ENCODE measurements at regions not wholly inside any gene's neighbourhood (a gene's known extent, or its start where the extent isn't known, plus 50 kb on each side); places are given as distances from the start of the nearest gene placed in this dataset.

DNA sequence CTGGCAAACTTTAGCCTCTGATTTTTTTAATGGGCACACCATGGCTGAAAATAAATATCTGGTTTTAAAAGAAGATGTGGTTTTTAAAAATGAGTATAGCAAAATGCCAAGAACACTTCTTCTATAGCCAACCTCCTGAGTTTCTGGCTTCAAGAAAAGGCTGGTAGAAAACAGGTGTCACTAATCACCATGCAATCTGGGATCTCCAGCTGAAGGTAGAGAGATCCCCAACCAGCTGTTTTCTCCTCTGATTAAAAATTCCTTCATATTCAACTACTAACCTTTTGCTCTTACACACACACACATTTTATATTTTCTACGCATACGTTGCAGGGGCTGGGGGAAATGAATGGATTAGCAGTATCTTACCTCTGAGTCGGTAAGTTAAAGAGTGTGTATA, 279.6 kb upstream of the ROBO2 start:
- no peak for DNase-seq (ENCODE audit: low read depth)

DNA sequence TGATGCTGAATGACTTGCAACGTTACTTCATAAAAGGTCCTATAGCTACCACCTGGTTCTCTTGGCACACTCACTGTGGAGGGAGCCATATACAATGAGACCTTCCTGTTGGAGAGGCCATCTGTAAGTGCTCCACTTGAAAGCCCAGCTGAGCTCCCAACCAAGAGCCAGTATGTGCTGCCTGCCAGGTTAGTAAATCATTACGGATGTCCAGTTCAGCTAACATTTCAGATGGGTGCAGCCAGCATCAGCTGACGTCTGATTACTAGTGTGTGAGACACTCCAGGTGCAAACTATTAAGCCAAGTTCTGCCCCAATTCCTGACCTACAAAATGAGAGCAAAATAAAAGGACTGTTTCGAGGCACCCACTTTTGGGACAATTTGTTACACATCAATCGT, 274.4 kb upstream of the ROBO2 start:
- DNase-seq (ENCODE audit: low read depth), result no peak

DNA sequence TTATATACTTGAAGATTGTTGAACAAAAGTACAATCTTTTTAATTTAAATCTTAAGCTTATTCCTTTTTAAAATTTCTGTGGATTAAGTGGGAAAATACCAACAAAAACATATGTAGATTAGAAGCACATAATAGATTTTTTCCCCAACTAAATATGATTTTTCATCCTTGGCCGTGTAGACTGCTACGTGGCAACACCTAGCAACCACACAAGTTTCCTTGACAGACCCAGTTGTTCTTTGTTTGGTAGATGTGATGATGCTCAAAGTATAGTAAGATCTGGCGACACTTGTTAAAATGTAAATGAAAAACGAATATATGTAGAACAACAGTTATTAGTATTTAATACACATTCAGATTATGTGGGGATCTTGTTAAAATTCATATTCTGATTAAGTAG, 271.0 kb upstream of the ROBO2 start:
- no peak for DNase-seq (ENCODE audit: low read depth)

DNA sequence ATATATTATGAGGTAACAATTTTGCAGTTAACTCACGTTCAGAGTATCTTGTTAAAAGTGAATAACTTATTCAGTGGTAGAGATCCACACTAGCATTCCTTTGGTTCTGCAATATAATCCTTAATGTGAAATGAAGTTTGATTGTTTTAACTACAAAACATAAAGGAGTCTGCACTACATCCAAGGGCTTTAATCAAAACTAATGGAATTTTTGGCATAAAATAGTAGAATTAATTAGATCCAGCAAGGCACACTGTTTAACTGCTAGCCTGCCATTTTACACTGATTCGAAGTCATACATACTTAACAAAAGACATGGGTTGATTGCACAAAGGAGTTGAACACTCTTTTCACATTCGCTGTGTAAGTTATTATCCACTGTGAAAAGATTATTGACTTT, 263.0 kb upstream of the ROBO2 start:
- DNase-seq (ENCODE audit: low read depth), result no peak

DNA sequence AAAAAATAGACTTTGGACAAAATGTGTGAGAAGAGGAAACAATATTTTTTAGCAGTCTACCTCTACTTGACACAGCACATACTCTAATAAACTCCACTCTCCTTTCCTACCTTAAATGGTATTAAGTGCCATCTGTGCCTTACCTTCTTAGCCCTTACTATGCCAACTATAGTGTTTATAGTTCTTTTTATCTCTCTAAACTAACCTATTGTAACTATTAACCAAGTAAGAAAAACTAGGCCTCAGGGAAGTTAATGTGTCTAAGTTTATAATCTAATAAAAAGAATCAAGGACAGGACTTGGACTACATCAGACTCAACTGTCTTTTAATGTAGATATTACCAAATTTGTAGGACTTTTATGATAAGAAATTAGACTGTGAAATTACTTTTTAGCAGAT, 251.7 kb upstream of the ROBO2 start:
- no peak for DNase-seq (ENCODE audit: low read depth)

DNA sequence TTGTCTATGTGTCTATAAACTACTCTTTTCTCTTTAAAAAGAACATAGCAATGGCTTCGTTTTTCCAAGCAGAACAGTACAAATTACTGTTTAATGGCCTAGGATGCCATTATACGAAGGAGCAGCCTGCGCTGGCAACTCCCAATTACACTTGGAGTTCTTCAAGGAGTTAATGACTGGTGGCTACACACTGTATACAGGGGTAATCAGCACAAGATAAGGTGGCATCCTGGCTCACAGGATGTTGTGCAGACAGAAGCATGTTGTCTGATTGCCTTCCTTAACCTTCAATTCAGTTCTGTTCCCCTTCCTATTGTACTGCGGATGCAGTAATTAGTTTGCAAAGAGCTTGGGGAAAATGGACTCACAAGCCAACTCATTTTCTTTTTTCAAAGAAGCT, 250.7 kb upstream of the ROBO2 start:
- no peak for DNase-seq (ENCODE audit: low read depth)

DNA sequence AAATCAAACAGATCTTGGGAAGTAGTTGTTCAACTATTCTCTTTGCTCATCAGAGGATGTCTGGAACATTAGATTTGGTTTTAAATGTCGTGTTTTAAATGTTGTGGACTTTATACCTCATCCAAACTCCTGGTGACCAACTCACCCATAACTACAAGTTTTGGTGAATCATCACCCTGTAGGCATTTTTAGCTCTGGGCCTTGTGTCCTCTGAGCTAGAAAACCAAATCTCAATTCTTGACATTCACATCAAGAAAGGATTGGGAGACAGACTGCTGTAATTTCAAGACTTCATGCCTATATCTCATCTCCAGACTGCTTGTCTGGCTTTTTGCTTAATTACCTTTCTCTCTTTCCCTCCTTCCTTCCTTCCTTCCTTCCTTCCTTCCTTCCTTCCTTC, 228.5 kb upstream of the ROBO2 start:
- no peak for DNase-seq (ENCODE audit: low read depth)

DNA sequence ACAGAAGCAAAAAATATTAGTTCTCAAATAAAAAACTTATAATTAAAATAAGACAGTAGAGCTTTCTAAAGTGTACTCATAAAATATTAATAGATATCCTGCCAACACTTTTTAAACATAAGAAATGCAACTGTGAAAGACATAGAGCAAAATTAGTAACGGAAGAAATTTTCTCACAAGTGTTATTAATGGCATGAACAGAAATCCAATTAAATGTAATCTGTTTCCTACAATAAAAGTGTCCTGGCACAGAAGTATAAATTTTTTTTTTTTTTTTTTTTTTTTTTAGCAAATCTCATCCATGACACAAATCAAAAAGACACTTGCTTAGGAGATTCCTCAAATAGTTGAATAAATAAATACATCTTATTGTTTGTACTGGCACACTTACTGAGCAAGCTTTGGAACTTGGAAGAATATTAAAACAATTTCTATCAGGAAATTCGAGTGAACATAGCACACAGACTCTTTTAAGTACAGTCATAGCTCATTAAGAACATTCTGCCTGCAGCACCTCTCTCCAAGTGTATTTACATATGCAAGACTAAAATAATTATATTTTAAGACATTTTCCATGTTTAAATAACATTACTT, 227.2 kb upstream of the ROBO2 start:
- no peak for DNase-seq (ENCODE audit: low read depth)

DNA sequence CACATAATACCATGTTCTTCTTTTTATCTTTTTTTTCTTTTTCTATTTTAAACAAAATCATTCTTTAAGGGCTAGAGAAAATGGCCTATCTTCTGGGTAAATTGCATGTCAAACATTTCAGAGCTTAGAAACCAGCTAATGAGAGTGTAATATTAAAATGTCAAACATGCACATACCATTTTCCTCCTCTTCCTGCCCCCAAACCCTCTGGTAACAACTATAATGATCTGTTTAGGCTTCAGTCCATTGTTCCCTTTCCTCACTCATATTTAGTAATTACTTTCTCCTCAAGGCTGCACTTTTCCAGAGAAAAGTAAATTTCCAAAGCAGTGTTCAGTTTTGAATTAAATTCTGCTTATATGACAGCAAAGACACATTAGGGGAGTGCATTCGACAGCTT, 224.3 kb upstream of the ROBO2 start:
- no peak for DNase-seq (ENCODE audit: low read depth)

DNA sequence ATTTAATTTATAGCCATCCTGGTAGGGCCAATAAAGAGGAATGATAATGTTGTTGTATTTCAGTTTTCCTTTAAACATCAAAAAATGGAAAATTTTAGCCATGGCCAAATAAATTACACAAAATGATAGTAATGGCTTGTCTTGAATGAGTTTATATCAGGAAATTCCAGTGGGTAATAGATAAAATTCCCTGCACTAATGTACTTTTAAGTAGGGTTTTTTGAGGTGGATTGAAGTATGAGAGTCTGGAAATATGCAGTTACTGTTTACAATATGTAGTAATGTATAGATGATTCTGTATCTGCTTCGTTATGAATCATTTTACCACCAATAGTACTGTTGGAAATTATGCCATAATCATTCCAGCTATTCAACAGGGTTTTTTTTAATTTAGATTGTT, 219.4 kb upstream of the ROBO2 start:
- DNase-seq (ENCODE audit: low read depth), result no peak

DNA sequence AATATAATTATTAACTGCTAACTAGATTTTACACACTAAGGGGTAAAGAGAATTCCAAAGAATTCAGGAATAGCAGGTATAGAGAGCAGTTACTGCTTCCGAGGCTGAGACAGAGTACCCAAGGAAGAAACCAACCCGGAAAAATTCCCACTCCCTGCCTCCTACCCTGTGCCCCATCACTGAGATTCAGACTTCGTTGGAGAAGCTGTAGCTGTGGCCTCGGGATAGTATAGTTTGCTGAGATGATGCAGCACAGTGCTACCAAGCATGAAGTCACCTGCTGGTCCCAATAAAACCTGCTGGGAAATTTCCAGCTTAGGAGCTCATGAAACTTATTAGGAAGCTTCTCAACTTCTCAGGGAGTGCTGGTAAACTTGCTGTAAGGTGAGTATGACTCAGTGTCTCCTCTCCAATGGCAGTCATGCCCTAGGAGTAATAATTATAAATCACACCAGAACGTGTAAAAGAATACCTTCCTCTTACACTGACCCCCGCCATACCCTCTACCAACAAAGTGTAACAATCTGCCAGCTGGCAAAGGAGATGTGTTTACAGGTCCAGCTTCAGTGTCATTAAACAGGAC, 215.2 kb upstream of the ROBO2 start:
- no peak for DNase-seq (ENCODE audit: low read depth)

DNA sequence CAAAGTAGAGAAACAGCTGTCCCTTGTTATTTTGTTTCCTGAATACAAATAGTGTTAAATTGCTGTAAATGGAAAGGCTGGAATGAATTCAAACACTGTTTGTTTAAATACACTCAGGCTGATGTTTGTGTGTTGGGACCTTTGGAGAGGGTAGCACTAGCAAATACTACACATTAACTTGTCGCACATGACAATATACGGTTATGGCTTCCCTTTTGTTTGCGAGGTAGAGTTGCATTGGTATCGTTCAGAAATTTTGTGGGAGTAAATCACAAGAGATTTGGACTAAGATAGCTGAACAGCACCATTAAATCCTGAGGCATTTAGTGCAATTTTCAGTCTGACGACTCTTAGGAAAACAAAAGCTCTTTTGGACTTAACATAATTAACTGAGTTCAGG, 213.0 kb upstream of the ROBO2 start:
- DNase-seq (ENCODE audit: low read depth), result no peak

DNA sequence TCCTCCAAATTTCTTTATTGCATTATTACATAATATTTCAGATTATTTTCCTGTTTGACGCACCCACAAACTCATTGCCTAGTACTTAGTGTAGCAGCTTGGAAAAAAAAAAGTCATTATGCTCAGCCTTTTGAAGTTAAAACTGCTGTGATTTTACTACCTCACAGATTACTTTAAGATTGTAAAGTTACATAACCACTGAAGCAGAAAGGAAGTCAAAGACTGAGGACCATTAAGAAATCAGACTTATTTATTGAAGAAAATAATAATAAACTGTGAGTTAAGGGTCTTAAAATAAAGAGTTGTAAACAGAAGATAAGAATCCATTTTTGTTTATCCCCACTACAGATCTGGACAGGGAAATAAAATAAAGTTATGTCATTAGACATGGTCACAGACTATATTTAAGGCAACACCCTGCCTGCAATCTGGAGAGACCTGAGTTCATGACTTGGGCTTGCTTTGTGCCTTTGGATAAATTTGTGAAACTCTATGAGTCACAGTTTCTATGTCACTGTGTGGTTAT, 212.1 kb upstream of the ROBO2 start:
- no peak for DNase-seq (ENCODE audit: low read depth)

DNA sequence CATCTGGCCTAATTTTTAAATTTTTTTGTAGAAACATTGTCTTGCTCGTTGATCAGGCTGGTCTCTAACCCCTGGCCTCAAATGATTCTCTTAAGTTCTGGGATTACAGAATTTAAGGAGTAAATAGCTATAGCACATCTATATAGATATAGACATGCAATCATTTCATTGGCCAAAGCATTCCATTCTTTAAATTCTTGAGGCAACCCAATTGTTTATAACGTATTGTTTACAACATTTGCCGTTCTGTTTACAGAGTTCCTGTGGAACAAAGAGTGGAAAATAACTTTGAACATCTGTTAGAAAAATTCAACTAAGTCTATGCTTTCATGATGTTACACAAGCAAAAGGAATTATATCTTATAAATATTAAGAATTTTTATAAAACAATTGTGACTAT, 205.2 kb upstream of the ROBO2 start:
- no peak for DNase-seq (ENCODE audit: low read depth)

DNA sequence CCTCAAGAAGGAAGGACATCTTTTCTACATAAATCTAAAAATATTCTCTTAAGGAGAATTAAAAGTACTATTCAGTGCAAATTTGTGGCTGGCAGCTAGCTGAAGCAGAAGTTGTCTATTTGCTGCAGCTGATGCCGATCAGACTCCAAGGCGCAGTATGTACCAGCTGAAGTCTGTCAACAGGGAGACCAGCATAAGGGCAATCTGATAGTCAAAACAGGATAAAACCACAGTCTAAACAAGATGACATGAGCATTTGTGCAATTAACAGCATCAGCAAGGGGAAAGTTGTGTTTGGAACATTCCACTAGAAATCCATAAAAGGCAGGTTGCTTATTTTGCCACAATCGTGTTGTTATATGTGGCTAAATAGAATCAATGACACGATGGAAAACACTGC, 198.2 kb upstream of the ROBO2 start:
- no peak for DNase-seq (ENCODE audit: low read depth)

DNA sequence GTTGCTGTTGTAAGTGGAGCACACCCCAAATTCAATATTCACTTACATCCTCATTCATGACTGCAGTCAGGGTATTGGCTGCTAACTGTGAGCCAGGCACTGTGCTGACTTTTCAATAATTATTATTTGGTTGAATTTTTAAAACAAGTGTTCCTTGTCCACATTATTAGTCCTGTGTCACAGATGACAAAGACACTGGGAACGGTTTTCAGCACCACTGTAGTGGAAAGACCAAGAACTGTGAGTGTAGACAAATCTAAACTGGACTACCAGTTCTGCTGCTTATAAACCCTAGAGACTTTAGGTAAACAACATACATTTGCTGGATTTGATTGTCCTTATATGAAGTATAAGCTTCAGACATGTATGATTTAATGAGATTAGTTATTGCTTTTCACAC, 197.7 kb upstream of the ROBO2 start:
- no peak for DNase-seq (ENCODE audit: low read depth)

DNA sequence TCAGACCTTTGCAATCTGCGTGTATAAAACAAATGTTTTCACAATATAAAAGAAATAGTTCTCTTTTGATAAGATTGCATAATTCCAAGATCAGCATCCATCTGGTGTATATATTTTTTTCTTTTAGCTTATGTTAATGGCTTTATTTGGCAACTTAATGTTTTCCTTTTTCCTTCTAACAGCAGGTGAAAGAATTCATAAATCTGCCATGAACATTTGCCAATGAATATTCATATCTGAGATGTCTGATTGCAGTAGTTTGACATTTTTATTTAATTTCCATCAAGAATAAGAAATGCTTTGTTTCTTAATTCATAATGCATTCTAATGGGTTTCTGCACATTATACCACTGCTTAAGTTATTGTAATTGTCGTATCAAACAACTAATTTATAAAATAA, 184.4 kb upstream of the ROBO2 start:
- DNase-seq (ENCODE audit: low read depth), result no peak

DNA sequence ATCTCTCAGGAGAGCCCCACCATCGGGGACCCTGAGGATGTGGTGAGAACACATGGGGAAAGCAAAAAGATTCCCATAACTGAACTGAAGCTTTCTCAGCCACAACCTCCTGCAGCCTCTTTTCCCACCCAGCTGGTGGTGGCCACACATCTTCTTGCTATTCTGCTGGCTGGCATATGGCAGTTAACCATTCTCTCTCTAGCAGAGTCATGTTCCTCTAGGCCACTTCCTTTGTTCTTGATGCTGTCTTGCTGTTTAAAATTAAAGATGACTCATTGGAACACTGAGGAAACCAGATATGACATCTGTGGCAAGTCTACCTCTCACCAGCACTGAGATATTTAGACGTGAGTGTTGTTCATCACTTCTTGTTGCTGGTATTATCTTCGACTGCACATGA, 180.3 kb upstream of the ROBO2 start:
- peak; percentile 74 for DNase-seq (ENCODE audit: low read depth)

DNA sequence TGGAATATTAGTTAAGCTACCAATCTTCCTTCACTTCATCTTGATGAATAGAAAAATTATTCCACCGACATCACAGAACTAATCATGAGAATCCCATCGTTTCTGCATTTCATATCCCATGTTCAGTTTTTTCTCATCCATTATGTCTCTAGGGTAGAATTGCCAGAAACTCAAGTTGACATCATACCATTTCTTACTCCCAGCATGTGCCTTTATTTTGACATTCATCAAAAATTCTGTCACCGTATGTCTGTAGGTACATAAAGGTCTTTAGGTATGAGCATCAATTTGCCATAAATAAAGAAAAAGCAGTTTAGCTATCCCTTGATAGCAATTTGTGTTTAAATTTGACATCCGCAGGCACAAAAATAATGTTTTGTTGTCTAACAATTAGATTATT, 175.5 kb upstream of the ROBO2 start:
- no peak for DNase-seq (ENCODE audit: low read depth)

DNA sequence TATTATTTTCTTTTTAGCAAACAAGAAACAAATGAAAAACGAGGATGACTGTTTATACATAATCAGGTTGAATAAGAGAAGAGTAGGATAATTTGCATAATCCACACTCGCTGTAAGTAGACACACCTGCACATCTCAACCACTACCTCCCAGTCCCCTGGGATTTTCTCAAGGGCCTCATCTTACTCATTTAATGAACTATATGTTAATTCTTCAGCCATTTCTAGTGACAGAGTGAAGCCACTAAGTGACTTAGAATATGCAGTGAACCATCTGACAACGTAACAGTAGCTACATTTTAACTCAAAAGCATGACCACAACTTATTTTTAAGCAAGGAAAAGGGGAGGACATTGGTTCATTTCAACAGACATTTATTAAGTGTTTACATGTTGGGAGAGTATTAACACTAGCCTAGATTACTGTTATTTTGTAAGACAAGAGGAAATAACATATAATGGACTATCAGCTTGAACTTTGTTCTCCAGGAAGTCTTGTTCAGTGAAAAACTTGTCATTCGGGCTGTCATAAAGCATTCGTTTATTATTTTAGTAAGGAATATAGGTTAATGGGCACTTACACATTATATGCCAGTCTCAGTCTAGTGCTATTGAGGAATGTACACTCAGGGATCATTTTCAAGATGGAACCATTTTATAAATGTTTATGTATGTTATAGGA, 173.0 kb upstream of the ROBO2 start:
- no peak for DNase-seq (ENCODE audit: low read depth)

DNA sequence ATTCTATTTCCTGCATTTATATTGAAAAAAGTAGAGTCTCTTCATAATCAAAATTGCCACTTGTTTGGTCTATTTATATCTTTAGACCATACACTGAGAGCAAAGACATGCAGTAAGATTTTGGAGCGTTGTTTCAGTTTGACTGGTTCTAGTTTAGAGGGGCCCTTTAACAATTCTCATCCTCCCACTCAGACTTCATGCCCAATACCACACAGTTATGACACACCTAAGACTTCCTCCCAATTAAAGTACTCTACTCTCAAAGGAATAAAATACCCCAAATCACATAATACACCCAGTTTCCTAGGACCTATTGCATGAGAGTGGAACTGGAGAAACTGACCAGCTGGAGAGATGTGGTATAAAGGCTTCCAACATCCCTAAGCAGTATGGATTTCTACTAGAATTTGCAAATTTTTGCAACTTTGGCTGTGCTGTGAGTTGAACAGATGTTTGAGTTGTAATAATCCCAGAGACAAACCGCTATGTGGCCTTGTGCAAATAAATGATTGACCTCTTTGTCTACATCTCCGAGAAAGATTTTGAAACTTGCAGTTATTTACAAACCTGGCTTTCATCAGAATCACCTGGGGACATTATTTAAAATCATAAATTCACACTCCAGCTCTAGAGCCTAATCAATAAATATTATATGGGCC, 170.0 kb upstream of the ROBO2 start:
- DNase-seq (ENCODE audit: low read depth), result no peak

DNA sequence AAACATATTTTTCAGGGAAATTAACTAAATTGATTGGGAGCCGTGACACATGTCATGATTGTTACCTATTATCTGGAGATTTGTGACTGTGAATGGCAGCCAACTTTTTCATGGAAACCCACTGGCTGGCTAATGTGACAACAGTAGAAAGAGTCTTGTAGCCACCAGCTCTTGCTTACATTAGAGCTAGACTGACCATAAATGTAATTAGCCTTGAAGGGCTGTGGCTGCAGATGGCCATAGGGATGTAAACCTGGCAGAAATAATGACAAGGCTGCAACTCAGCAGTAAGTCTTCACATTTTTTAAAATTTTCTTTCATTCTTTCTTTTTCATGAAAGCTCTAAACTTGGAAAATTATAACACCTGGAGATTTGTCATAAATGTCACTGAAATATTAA, 168.2 kb upstream of the ROBO2 start:
- DNase-seq (ENCODE audit: low read depth), result no peak

DNA sequence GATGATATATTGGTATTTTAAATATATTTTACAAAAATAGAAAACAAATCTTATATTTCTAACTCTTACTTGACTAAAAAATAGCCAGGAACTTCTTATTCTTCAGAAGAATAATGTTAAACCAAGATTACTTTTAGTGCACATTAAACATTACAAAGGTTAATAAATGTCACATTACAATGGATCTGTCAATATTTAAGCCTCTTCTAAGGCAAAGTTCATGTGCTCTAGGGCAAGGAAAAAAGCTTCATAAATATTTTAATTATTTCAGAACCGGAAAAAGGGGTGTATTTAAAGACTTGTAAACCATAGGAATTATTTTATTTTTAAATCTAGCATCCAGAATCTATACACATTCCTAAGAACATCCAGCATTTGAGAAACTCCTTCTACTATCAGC, 166.9 kb upstream of the ROBO2 start:
- DNase-seq (ENCODE audit: low read depth), result no peak
